Testis (tissue), 2 donors: ENCODE measurements at regions not wholly inside any gene's neighbourhood (a gene's known extent, or its start where the extent isn't known, plus 50 kb on each side); places are given as distances from the start of the nearest gene placed in this dataset.

Experiments used
- CTCF ChIP-seq, 3 experiments: fragments of 450-650 bp in 2 of 3; fragments of 200-600 bp in 1 of 3; sonication (generic) in 1 of 3; IDR thresholded peaks; one replicate each; pipeline ENCODE4 v1.5.1; 2016 to 2019; ENCODE audit warnings: antibody characterized with exemption in 3 of 3, mild to moderate bottlenecking in 2 of 3, moderate library complexity in 1 of 3
- POLR2A ChIP-seq: fragments of 450-650 bp; IDR thresholded peaks from one replicate; pipeline ENCODE4 v1.6.1; 2017; ENCODE audit warnings: antibody characterized with exemption, mild to moderate bottlenecking, moderate library complexity

GRCh38 chr4:134934036-134934808 is 732.6 kb upstream of the PABPC4L start:
- TF ChIP-seq POLR2A (no peak), CTCF (IDR thresholded peaks at IDR 0.05) (no peak)
